ENCODE measurements at regions not wholly inside any gene's neighbourhood (a gene's known extent, or its start where the extent isn't known, plus 50 kb on each side); places are given as distances from the start of the nearest gene placed in this dataset.

GRCh38 chr16:86287664-86288201 lies 222.6 kb upstream of the FOXF1 start:
- no peak for DNase-seq

GRCh38 chr16:86288716-86289294 lies 221.5 kb upstream of the FOXF1 start:
- DNase-seq: no peak

GRCh38 chr16:86289304-86289703 lies 221.0 kb upstream of the FOXF1 start:
- no peak for DNase-seq

- no peak for DNase-seq
Observed at GRCh38 chr16:86289907-86290306, 220.4 kb upstream of the FOXF1 start.

GRCh38 chr16:86291491-86291890 lies 218.8 kb upstream of the FOXF1 start:
- no peak for DNase-seq

GRCh38 chr16:86292171-86292775 lies 218.1 kb upstream of the FOXF1 start:
- DNase-seq: no peak

- DNase-seq: no peak
Observed at GRCh38 chr16:86292942-86293341, 217.4 kb upstream of the FOXF1 start.

GRCh38 chr16:86293906-86294305 lies 216.4 kb upstream of the FOXF1 start:
- no peak for DNase-seq

GRCh38 chr16:86294535-86295196 lies 215.7 kb upstream of the FOXF1 start:
- no peak for DNase-seq

GRCh38 chr16:86296256-86296655 lies 214.1 kb upstream of the FOXF1 start:
- DNase-seq: no peak

- DNase-seq: no peak
Observed at GRCh38 chr16:86297391-86297790, 212.9 kb upstream of the FOXF1 start.

GRCh38 chr16:86297866-86298757 lies 212.2 kb upstream of the FOXF1 start:
- no peak for DNase-seq

GRCh38 chr16:86298758-86299134 lies 211.6 kb upstream of the FOXF1 start:
- no peak for DNase-seq

- no peak for DNase-seq
Observed at GRCh38 chr16:86299882-86300610, 210.3 kb upstream of the FOXF1 start.

- DNase-seq: no peak
Observed at GRCh38 chr16:86300746-86301481, 209.4 kb upstream of the FOXF1 start.

GRCh38 chr16:86302421-86303109 lies 207.8 kb upstream of the FOXF1 start:
- DNase-seq: no peak

GRCh38 chr16:86303787-86304678 lies 206.3 kb upstream of the FOXF1 start:
- DNase-seq: no peak

- DNase-seq: no peak
Observed at GRCh38 chr16:86304868-86305267, 205.5 kb upstream of the FOXF1 start.

GRCh38 chr16:86305440-86305839 lies 204.9 kb upstream of the FOXF1 start:
- no peak for DNase-seq

GRCh38 chr16:86306011-86306644 lies 204.2 kb upstream of the FOXF1 start:
- DNase-seq: no peak

All from stimulated activated CD4-positive, alpha-beta T cell treated with anti-CD3 and anti-CD28 coated beads, Interleukin-1b, Interleukin-23, amount 100 ng/mL, for 48 hours (primary cell).